Osteoblast (primary cell): ENCODE measurements at regions not wholly inside any gene's neighbourhood (a gene's known extent, or its start where the extent isn't known, plus 50 kb on each side); places are given as distances from the start of the nearest gene placed in this dataset.

Experiments
- DNase-seq: peaks from one replicate; pipeline ENCODE4 v3.0.0; 2011; ENCODE audit warnings: low spot score, mixed read lengths; ENCODE audit not compliant: insufficient read length; ENCODE audit errors: missing footprints
- H2AFZ ChIP-seq: 2 replicates; pipeline ENCODE4 v1.6.0; 2011; ENCODE audit warnings: mild to moderate bottlenecking, low read length
- H3K27ac ChIP-seq: 2 replicates; pipeline ENCODE4 v1.5.1; 2011; ENCODE audit warnings: mild to moderate bottlenecking, low read depth, low read length, moderate library complexity
- H3K27me3 ChIP-seq: 2 replicates; pipeline ENCODE4 v1.6.0; 2012; ENCODE audit warnings: mild to moderate bottlenecking, control low read depth, inconsistent platforms, low read length, moderate library complexity; ENCODE audit not compliant: insufficient read depth
- H3K36me3 ChIP-seq: 2 replicates; pipeline ENCODE4 v1.5.1; 2011; ENCODE audit warnings: mild to moderate bottlenecking, low read length, control low read depth, moderate library complexity; ENCODE audit not compliant: insufficient read depth
- H3K4me1 ChIP-seq: 2 replicates; pipeline ENCODE4 v1.5.1; 2011; ENCODE audit warnings: mild to moderate bottlenecking, low read length, control low read depth, moderate library complexity; ENCODE audit not compliant: insufficient read depth
- H3K4me2 ChIP-seq: 2 replicates; pipeline ENCODE4 v1.6.0; 2011; ENCODE audit warnings: mild to moderate bottlenecking, low read length; ENCODE audit not compliant: insufficient read depth
- H3K4me3 ChIP-seq: fragments of 200-600 bp; sonication (generic); 3 replicates; pipeline ENCODE4 v1.5.1; 2012; ENCODE audit warnings: mild to moderate bottlenecking, low read length, inconsistent platforms; ENCODE audit not compliant: insufficient read depth
- H3K79me2 ChIP-seq: 2 replicates; pipeline ENCODE4 v1.6.0; 2012; ENCODE audit warnings: mild to moderate bottlenecking, low read length, control low read depth, inconsistent platforms; ENCODE audit not compliant: insufficient read depth
- H3K9me3 ChIP-seq: 2 replicates; pipeline ENCODE4 v1.5.1; 2011; ENCODE audit warnings: low read depth, low read length, control low read depth
- H4K20me1 ChIP-seq: 2 replicates; pipeline ENCODE4 v1.6.0; 2012; ENCODE audit warnings: mild to moderate bottlenecking, low read length, control low read depth; ENCODE audit not compliant: insufficient read depth
- CTCF ChIP-seq: IDR thresholded peaks from 2 replicates; pipeline ENCODE4 v1.5.1; 2011; ENCODE audit warnings: mild to moderate bottlenecking, low read depth, low read length, moderate library complexity; ENCODE audit errors: extremely low read depth

DNA sequence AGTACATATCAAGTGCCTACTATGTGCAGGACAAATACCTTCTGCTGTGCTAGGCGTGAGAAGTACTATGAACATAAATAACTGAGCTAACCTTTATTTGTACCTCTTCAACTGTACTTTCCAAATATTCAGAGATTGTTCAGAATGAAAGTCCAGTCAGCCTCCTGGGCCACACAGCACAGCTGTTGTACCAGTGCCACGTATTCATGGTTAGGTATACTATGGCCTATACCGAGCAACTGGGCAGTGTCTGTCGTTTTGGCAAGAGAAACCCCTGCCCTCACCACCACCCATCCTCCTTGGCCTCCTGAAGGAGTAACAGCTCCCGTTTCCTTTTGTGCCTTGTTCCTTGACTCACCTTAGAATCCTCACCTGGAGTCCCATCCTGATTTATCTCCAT is 53.0 kb downstream of the RASSF10 start:
- Histone ChIP-seq H3K4me2 (no peak overlapping the region), H3K27me3 (peaks cover 18% of the 10 kb centered on the region), H3K36me3 (no peaks in the 10 kb centered on the region), H4K20me1 (no peaks in the 10 kb centered on the region), H3K9me3 (no peaks in the 10 kb centered on the region), H3K4me3 (no peak overlapping the region), H3K4me1 (no peaks in the 10 kb centered on the region), H3K27ac (no peak overlapping the region), H3K79me2 (no peaks in the 10 kb centered on the region), H2AFZ (no peak overlapping the region)
- no peak for DNase-seq
- TF ChIP-seq CTCF: no peak

- no peak overlapping the region for H2AFZ ChIP-seq
- no peaks in the 10 kb centered on the region for H3K9me3 ChIP-seq
- H3K27me3 ChIP-seq: peaks cover 26% of the 10 kb centered on the region
- H3K4me2 ChIP-seq: no peak overlapping the region
- no peak for DNase-seq
- no peak overlapping the region for H3K27ac ChIP-seq
- no peak for TF ChIP-seq CTCF
- no peaks in the 10 kb centered on the region for H3K79me2 ChIP-seq
- H3K4me1 ChIP-seq: no peaks in the 10 kb centered on the region
- H3K36me3 ChIP-seq: no peaks in the 10 kb centered on the region
- H3K4me3 ChIP-seq: no peak overlapping the region
- H4K20me1 ChIP-seq: no peaks in the 10 kb centered on the region
Measured at GRCh38 chr11:13064593-13064992, 55.5 kb downstream of the RASSF10 start.

- no peaks in the 10 kb centered on the region for H3K36me3 ChIP-seq
- no peak overlapping the region for H3K4me3 ChIP-seq
- no peaks in the 10 kb centered on the region for H3K4me1 ChIP-seq
- no peak overlapping the region for H3K4me2 ChIP-seq
- H3K27ac ChIP-seq: no peak overlapping the region
- DNase-seq: no peak
- no peak overlapping the region for H2AFZ ChIP-seq
- H3K27me3 ChIP-seq: peaks cover 26% of the 10 kb centered on the region
- no peaks in the 10 kb centered on the region for H4K20me1 ChIP-seq
- H3K9me3 ChIP-seq: no peaks in the 10 kb centered on the region
- no peak for TF ChIP-seq CTCF
- H3K79me2 ChIP-seq: no peaks in the 10 kb centered on the region
Measured at GRCh38 chr11:13065200-13065787, 56.2 kb downstream of the RASSF10 start.

GRCh38 chr11:13068211-13068610 is 59.1 kb downstream of the RASSF10 start:
- Histone ChIP-seq H3K79me2 (no peaks in the 10 kb centered on the region), H3K27ac (no peak overlapping the region), H3K36me3 (no peaks in the 10 kb centered on the region), H3K27me3 (peaks cover 34% of the 10 kb centered on the region), H4K20me1 (no peaks in the 10 kb centered on the region), H3K4me2 (no peak overlapping the region), H3K4me3 (no peak overlapping the region), H3K4me1 (peaks cover 2% of the 10 kb centered on the region), H3K9me3 (no peaks in the 10 kb centered on the region), H2AFZ (no peak overlapping the region)
- DNase-seq: no peak
- TF ChIP-seq CTCF: no peak
